ENCODE measurements at regions not wholly inside any gene's neighbourhood (a gene's known extent, or its start where the extent isn't known, plus 50 kb on each side); places are given as distances from the start of the nearest gene placed in this dataset.
"Not testable (repeated sequence)": the region's sequence is repeated elsewhere in the genome, so short reads cannot be mapped to it uniquely, and the experiment has no call there.

GRCh38 chr17:54353789-54354525 lies 531.2 kb downstream of the KIF2B start:
- Histone ChIP-seq H3K36me3 (no peaks in the 10 kb centered on the region), H3K4me1 (no peaks in the 10 kb centered on the region), H3K9me3 (no peaks in the 10 kb centered on the region), H3K4me3 (no peak overlapping the region), H3K27ac (no peak overlapping the region), H3K27me3 (no peaks in the 10 kb centered on the region)
- FAIRE-seq (no peak), DNase-seq (no peak), ATAC-seq (no peak)
- WGBS, 2 donors: 63 to 66% methylated on average over 11 of the region's 11 CpGs
- no peak for TF ChIP-seq CTCF (IDR thresholded peaks at IDR 0.05)
- intact Hi-C loops (cut with DNase I): no loop called here

GRCh38 chr17:54361073-54361472 lies 538.3 kb downstream of the KIF2B start:
- H3K4me3 ChIP-seq; ATAC-seq; intact Hi-C loops (cut with DNase I); FAIRE-seq; DNase-seq; H3K4me1 ChIP-seq; H3K9me3 ChIP-seq; H3K36me3 ChIP-seq; H3K27me3 ChIP-seq; H3K27ac ChIP-seq: not testable (repeated sequence)
- 53 to 64% methylated on average over 4 of the region's 4 CpGs for WGBS, 2 donors

GRCh38 chr17:54368906-54369305 lies 531.7 kb upstream of the TOM1L1 start:
- no peaks in the 10 kb centered on the region for H3K9me3 ChIP-seq
- FAIRE-seq (no peak), DNase-seq (no peak), ATAC-seq (no peak)
- no peak overlapping the region for H3K4me3 ChIP-seq
- no peak overlapping the region for H3K27ac ChIP-seq
- intact Hi-C loops (cut with DNase I): no loop called here
- no peak for TF ChIP-seq CTCF (IDR thresholded peaks at IDR 0.05)
- no peaks in the 10 kb centered on the region for H3K4me1 ChIP-seq
- H3K27me3 ChIP-seq: no peaks in the 10 kb centered on the region
- H3K36me3 ChIP-seq: no peaks in the 10 kb centered on the region

- WGBS, 2 donors: 35 to 54% methylated on average over 2 of the region's 2 CpGs
- FAIRE-seq (no peak), ATAC-seq (no peak), DNase-seq (no peak)
- intact Hi-C loops (cut with DNase I): no loop called here
- no peak for TF ChIP-seq CTCF (IDR thresholded peaks at IDR 0.05)
- no peaks in the 10 kb centered on the region for H3K4me1 ChIP-seq
- H3K9me3 ChIP-seq: no peaks in the 10 kb centered on the region
- no peaks in the 10 kb centered on the region for H3K36me3 ChIP-seq
- H3K27ac ChIP-seq: no peak overlapping the region
- H3K27me3 ChIP-seq: no peaks in the 10 kb centered on the region
- no peak overlapping the region for H3K4me3 ChIP-seq
Measured at GRCh38 chr17:54372069-54372749, 528.4 kb upstream of the TOM1L1 start.

- ATAC-seq: no peak
- Histone ChIP-seq H3K9me3 (no peaks in the 10 kb centered on the region), H3K27ac (no peak overlapping the region), H3K27me3 (no peaks in the 10 kb centered on the region), H3K4me3 (no peak overlapping the region), H3K36me3 (no peaks in the 10 kb centered on the region), H3K4me1 (no peaks in the 10 kb centered on the region)
- no peak for DNase-seq
- 5 to 9% methylated on average over 1 of the region's 1 CpG for WGBS, 2 donors
- intact Hi-C loops (cut with DNase I): no loop called here
- no peak for TF ChIP-seq CTCF (IDR thresholded peaks at IDR 0.05)
- FAIRE-seq: no peak
Measured at GRCh38 chr17:54373970-54374369, 526.7 kb upstream of the TOM1L1 start.

- H3K4me3 ChIP-seq; H3K9me3 ChIP-seq; DNase-seq; H3K27ac ChIP-seq; ATAC-seq; H3K27me3 ChIP-seq; intact Hi-C loops (cut with DNase I); H3K4me1 ChIP-seq; H3K36me3 ChIP-seq; FAIRE-seq: not testable (repeated sequence)
- WGBS, 2 donors: 76 to 81% methylated on average over 6 of the region's 6 CpGs
Measured at GRCh38 chr17:54376409-54376808, 524.2 kb upstream of the TOM1L1 start.

Data from pancreas (tissue), 10 donors.